Transverse colon (tissue), 4 donors: ENCODE measurements at regions not wholly inside any gene's neighbourhood (a gene's known extent, or its start where the extent isn't known, plus 50 kb on each side); places are given as distances from the start of the nearest gene placed in this dataset.

Experiments used
- EP300 ChIP-seq: sonication (generic); formaldehyde crosslinking; IDR thresholded peaks from one replicate; pipeline ENCODE4 v1.6.1; 2017; ENCODE audit warnings: antibody characterized with exemption, low read depth
- POLR2A ChIP-seq: fragments of 450-650 bp; IDR thresholded peaks from one replicate; pipeline ENCODE4 v1.6.1; 2016; ENCODE audit warnings: antibody characterized with exemption, mild to moderate bottlenecking, moderate library complexity
- POLR2AphosphoS5 ChIP-seq, 3 donors: sonication (generic); formaldehyde crosslinking; IDR thresholded peaks; one replicate each; pipeline ENCODE4 v1.6.1; 2016; ENCODE audit warnings: antibody characterized with exemption in 3 of 3
- TF ChIP-seq, protein P1 (sequence below), 5 experiments: fragments of 200-600 bp in 3 of 5; fragments of 450-650 bp in 2 of 5; sonication (generic) in 3 of 5; IDR thresholded peaks; 1 replicate in 2 of 5; 2 replicates in 3 of 5; pipeline ENCODE4 v1.5.1; 2016 to 2017; ENCODE audit warnings: antibody characterized with exemption in 5 of 5, inconsistent platforms in 3 of 5, mild to moderate bottlenecking in 2 of 5, moderate library complexity in 1 of 5

DNA sequence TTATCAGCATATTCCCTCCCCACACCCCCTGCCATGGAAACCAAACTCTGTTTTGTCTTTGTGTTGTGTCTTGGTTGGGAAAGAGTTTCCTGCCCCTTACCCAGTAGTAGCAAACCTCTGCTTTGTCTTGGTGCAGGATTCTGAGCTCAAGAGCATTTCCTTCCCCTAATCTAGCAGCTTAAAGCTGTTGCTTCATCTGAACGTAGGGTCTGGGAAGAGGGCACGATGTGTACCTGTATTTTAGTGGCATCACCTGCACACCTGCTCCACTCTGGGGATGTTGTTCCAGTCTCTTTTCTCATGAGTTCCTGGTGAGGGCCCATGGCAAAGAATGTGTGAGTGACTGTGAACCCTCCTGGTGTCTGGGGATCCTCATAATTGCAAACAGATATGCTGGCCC lies 164.7 kb downstream of the SCP2D1 start:
- TF ChIP-seq, protein P1, sequence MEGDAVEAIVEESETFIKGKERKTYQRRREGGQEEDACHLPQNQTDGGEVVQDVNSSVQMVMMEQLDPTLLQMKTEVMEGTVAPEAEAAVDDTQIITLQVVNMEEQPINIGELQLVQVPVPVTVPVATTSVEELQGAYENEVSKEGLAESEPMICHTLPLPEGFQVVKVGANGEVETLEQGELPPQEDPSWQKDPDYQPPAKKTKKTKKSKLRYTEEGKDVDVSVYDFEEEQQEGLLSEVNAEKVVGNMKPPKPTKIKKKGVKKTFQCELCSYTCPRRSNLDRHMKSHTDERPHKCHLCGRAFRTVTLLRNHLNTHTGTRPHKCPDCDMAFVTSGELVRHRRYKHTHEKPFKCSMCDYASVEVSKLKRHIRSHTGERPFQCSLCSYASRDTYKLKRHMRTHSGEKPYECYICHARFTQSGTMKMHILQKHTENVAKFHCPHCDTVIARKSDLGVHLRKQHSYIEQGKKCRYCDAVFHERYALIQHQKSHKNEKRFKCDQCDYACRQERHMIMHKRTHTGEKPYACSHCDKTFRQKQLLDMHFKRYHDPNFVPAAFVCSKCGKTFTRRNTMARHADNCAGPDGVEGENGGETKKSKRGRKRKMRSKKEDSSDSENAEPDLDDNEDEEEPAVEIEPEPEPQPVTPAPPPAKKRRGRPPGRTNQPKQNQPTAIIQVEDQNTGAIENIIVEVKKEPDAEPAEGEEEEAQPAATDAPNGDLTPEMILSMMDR (IDR thresholded peaks at IDR 0.05): no peak
- TF ChIP-seq POLR2A (no peak), EP300 (no peak), POLR2AphosphoS5 (IDR thresholded peaks at IDR 0.05) (no peak)
